HepG2 (cell line): ENCODE measurements at regions not wholly inside any gene's neighbourhood (a gene's known extent, or its start where the extent isn't known, plus 50 kb on each side); places are given as distances from the start of the nearest gene placed in this dataset.

Experiments
- CENPX ChIP-seq: sonication (generic); formaldehyde crosslinking; IDR thresholded peaks from 2 replicates; pipeline ENCODE4 v1.9.0; 2021; ENCODE audit warnings: mild to moderate bottlenecking, missing genetic modification reagents, moderate library complexity
- MEIS2 ChIP-seq: sonication (generic); formaldehyde crosslinking; IDR thresholded peaks from 2 replicates; pipeline ENCODE4 v1.9.0; 2021; ENCODE audit warnings: mild to moderate bottlenecking, missing genetic modification reagents
- RAD21 ChIP-seq: fragments of 450-650 bp; formaldehyde crosslinking; IDR thresholded peaks from 2 replicates; pipeline ENCODE4 v1.5.0; 2020; ENCODE audit warnings: mild to moderate bottlenecking
- TF ChIP-seq, protein P1 (sequence below): sonication (generic); formaldehyde crosslinking; IDR thresholded peaks from 2 replicates; pipeline ENCODE4 v1.5.0; 2020; ENCODE audit warnings: mild to moderate bottlenecking, missing genetic modification reagents, moderate library complexity
- TF ChIP-seq, protein P2 (sequence below): sonication (generic); formaldehyde crosslinking; IDR thresholded peaks from 2 replicates; pipeline ENCODE4 v1.5.0; 2020; ENCODE audit warnings: mild to moderate bottlenecking, missing genetic modification reagents
- TF ChIP-seq, protein P3 (sequence below): sonication (generic); formaldehyde crosslinking; IDR thresholded peaks from 2 replicates; pipeline ENCODE4 v1.4.0; 2020; ENCODE audit warnings: missing genetic modification reagents

DNA sequence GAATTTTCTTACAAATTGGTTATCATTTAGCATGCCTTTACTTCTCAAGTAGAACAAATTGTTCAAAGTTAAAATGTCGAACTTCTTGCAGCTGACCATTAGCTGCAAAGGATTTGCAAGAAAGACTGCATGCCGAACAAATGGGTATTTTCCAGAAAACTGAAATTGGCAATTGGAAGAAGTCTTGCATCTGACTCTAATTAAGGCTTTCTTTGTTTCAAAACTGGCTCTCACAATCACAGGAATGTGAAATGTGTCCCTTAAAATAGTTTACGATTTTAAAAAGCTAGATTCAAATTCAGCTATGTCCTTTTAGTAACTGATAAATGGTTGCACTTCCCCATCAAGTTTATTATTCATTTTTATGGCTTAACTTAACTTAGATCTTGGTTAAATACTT is 207.9 kb downstream of the ARL4A start:
- no peak for TF ChIP-seq MEIS2
- no peak for TF ChIP-seq RAD21 (CRISPR knock-in tag)
- TF ChIP-seq, protein P1, sequence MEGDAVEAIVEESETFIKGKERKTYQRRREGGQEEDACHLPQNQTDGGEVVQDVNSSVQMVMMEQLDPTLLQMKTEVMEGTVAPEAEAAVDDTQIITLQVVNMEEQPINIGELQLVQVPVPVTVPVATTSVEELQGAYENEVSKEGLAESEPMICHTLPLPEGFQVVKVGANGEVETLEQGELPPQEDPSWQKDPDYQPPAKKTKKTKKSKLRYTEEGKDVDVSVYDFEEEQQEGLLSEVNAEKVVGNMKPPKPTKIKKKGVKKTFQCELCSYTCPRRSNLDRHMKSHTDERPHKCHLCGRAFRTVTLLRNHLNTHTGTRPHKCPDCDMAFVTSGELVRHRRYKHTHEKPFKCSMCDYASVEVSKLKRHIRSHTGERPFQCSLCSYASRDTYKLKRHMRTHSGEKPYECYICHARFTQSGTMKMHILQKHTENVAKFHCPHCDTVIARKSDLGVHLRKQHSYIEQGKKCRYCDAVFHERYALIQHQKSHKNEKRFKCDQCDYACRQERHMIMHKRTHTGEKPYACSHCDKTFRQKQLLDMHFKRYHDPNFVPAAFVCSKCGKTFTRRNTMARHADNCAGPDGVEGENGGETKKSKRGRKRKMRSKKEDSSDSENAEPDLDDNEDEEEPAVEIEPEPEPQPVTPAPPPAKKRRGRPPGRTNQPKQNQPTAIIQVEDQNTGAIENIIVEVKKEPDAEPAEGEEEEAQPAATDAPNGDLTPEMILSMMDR (CRISPR knock-in tag) = no peak
- TF ChIP-seq, protein P2, sequence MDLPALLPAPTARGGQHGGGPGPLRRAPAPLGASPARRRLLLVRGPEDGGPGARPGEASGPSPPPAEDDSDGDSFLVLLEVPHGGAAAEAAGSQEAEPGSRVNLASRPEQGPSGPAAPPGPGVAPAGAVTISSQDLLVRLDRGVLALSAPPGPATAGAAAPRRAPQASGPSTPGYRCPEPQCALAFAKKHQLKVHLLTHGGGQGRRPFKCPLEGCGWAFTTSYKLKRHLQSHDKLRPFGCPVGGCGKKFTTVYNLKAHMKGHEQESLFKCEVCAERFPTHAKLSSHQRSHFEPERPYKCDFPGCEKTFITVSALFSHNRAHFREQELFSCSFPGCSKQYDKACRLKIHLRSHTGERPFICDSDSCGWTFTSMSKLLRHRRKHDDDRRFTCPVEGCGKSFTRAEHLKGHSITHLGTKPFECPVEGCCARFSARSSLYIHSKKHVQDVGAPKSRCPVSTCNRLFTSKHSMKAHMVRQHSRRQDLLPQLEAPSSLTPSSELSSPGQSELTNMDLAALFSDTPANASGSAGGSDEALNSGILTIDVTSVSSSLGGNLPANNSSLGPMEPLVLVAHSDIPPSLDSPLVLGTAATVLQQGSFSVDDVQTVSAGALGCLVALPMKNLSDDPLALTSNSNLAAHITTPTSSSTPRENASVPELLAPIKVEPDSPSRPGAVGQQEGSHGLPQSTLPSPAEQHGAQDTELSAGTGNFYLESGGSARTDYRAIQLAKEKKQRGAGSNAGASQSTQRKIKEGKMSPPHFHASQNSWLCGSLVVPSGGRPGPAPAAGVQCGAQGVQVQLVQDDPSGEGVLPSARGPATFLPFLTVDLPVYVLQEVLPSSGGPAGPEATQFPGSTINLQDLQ (CRISPR knock-in tag) = no peak
- TF ChIP-seq CENPX (CRISPR knock-in tag) = no peak
- TF ChIP-seq, protein P3, sequence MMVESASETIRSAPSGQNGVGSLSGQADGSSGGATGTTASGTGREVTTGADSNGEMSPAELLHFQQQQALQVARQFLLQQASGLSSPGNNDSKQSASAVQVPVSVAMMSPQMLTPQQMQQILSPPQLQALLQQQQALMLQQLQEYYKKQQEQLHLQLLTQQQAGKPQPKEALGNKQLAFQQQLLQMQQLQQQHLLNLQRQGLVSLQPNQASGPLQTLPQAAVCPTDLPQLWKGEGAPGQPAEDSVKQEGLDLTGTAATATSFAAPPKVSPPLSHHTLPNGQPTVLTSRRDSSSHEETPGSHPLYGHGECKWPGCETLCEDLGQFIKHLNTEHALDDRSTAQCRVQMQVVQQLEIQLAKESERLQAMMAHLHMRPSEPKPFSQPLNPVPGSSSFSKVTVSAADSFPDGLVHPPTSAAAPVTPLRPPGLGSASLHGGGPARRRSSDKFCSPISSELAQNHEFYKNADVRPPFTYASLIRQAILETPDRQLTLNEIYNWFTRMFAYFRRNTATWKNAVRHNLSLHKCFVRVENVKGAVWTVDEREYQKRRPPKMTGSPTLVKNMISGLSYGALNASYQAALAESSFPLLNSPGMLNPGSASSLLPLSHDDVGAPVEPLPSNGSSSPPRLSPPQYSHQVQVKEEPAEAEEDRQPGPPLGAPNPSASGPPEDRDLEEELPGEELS = no peak
